Choroid plexus epithelial cell (primary cell): ENCODE measurements at regions not wholly inside any gene's neighbourhood (a gene's known extent, or its start where the extent isn't known, plus 50 kb on each side); places are given as distances from the start of the nearest gene placed in this dataset.

ENCODE experiments used
- DNase-seq: peaks from one replicate; pipeline ENCODE4 v3.0.0-alpha.2; 2010; ENCODE audit warnings: low read depth
- H3K4me3 ChIP-seq: 2 replicates; pipeline ENCODE4 v1.5.1; 2011; ENCODE audit warnings: low read depth, mild to moderate bottlenecking, control low read depth, low read length, moderate library complexity
- TF ChIP-seq, protein P1 (sequence below): conservative IDR thresholded peaks from 2 replicates; pipeline ENCODE4 v1.5.1; 2011; ENCODE audit warnings: low read depth, mild to moderate bottlenecking, control low read depth, inconsistent platforms, low read length, moderate library complexity

DNA sequence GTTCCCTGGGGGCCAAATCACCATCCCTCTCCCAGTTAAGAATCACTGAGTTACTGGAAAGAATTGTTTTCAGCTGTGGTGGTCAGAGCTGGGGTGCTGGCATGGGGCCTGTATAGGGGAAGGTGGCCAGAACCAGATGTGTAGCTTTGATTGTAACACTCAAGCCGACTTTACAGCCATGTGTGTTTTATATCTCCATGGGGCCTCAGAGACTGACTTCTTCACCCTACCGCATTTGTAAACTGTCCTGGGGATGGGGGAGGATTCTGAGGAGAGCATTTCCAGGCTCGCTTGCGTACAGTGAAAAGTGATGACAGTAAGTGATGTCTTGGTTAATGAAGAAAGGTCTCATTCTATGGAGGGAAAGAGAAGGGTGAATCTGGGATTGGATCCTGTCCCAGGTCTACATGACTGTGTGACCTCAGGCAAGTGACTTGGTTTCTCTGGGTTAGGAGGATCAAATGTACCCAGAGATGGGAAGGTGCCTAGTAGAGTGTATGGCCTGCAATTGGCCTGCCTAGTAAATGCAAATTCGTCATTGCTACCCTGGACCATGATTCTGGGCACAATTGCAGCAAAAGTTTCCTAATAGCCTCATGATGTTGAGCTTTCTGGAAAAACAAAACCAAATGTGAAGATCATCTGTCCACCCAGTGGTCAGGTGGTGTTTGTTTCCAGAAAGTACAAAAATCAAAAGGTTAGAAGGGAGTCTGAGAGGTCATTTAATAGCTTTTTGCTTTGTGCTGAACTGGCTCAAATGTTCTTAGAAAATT, 49.7 kb upstream of the RCC2 start:
- TF ChIP-seq, protein P1, sequence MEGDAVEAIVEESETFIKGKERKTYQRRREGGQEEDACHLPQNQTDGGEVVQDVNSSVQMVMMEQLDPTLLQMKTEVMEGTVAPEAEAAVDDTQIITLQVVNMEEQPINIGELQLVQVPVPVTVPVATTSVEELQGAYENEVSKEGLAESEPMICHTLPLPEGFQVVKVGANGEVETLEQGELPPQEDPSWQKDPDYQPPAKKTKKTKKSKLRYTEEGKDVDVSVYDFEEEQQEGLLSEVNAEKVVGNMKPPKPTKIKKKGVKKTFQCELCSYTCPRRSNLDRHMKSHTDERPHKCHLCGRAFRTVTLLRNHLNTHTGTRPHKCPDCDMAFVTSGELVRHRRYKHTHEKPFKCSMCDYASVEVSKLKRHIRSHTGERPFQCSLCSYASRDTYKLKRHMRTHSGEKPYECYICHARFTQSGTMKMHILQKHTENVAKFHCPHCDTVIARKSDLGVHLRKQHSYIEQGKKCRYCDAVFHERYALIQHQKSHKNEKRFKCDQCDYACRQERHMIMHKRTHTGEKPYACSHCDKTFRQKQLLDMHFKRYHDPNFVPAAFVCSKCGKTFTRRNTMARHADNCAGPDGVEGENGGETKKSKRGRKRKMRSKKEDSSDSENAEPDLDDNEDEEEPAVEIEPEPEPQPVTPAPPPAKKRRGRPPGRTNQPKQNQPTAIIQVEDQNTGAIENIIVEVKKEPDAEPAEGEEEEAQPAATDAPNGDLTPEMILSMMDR: no peak
- no peak overlapping the region for H3K4me3 ChIP-seq
- peak; percentile 84 for DNase-seq
